Mesenchymal stem cell (in vitro differentiated cells and primary cell): ENCODE measurements at regions not wholly inside any gene's neighbourhood (a gene's known extent, or its start where the extent isn't known, plus 50 kb on each side); places are given as distances from the start of the nearest gene placed in this dataset.

ENCODE experiments used
- DNase-seq: peaks from one replicate; pipeline ENCODE4 v3.0.0-alpha.2; 2013
- H2AFZ ChIP-seq: one replicate; pipeline ENCODE4 v1.6.1; 2013; ENCODE audit warnings: low read depth, mild to moderate bottlenecking, control low read depth, inconsistent platforms, low read length, moderate library complexity
- H2AK5ac ChIP-seq: 2 replicates; pipeline ENCODE4 v1.6.1; 2013; ENCODE audit warnings: low read length, moderate library complexity, mild to moderate bottlenecking, inconsistent platforms; ENCODE audit not compliant: severe bottlenecking
- H2BK120ac ChIP-seq: one replicate; pipeline ENCODE4 v1.6.1; 2013; ENCODE audit warnings: low read depth, mild to moderate bottlenecking, inconsistent platforms, low read length, moderate library complexity
- H2BK12ac ChIP-seq, 2 experiments: one replicate each; pipeline ENCODE4 v1.6.1; 2013; ENCODE audit warnings: inconsistent platforms in 2 of 2, low read length in 2 of 2, mild to moderate bottlenecking in 2 of 2, moderate library complexity in 2 of 2, control low read depth in 1 of 2
- H2BK15ac ChIP-seq: one replicate; pipeline ENCODE4 v1.6.1; 2013; ENCODE audit warnings: mild to moderate bottlenecking, low read depth, inconsistent platforms; ENCODE audit not compliant: poor library complexity, severe bottlenecking
- H2BK5ac ChIP-seq: 2 replicates; pipeline ENCODE4 v1.6.1; 2013; ENCODE audit warnings: low read depth, mild to moderate bottlenecking, low read length, control low read depth, inconsistent platforms; ENCODE audit not compliant: poor library complexity, severe bottlenecking
- H3K14ac ChIP-seq, 2 experiments: one replicate each; pipeline ENCODE4 v1.6.1; 2013; ENCODE audit warnings: inconsistent platforms in 2 of 2, low read length in 2 of 2, control low read depth in 1 of 2, mild to moderate bottlenecking in 1 of 2, moderate library complexity in 1 of 2
- H3K18ac ChIP-seq, 2 experiments: one replicate each; pipeline ENCODE4 v1.6.1; 2013; ENCODE audit warnings: inconsistent platforms in 2 of 2, low read length in 2 of 2, control low read depth in 1 of 2, low read depth in 1 of 2, mild to moderate bottlenecking in 1 of 2
- H3K23ac ChIP-seq, 2 experiments: one replicate each; pipeline ENCODE4 v1.6.1; 2013; ENCODE audit warnings: inconsistent platforms in 2 of 2, low read length in 2 of 2, mild to moderate bottlenecking in 2 of 2, moderate library complexity in 2 of 2, control low read depth in 1 of 2
- H3K27ac ChIP-seq: 2 replicates; pipeline ENCODE4 v1.5.1; 2013; ENCODE audit warnings: mild to moderate bottlenecking, moderate library complexity, low read length, control low read depth, inconsistent platforms; ENCODE audit not compliant: poor library complexity, severe bottlenecking
- H3K27me3 ChIP-seq, 2 experiments: 2 replicates each; pipeline versions ENCODE4 v1.6.1 to v1.7.0; 2013; ENCODE audit warnings: low read length in 2 of 2, mild to moderate bottlenecking in 2 of 2, moderate library complexity in 2 of 2, control low read depth in 1 of 2, inconsistent platforms in 1 of 2; ENCODE audit not compliant: control insufficient read depth in 1 of 2, insufficient read depth in 1 of 2
- H3K36me3 ChIP-seq, 2 experiments: 2 replicates each; pipeline versions ENCODE4 v1.6.1 to v1.7.0; 2013; ENCODE audit warnings: low read length in 2 of 2, control low read depth in 1 of 2, inconsistent platforms in 1 of 2, low read depth in 1 of 2, mild to moderate bottlenecking in 1 of 2; ENCODE audit not compliant: insufficient read depth in 2 of 2, control insufficient read depth in 1 of 2
- H3K4ac ChIP-seq, 2 experiments: one replicate each; pipeline ENCODE4 v1.6.1; 2013; ENCODE audit warnings: inconsistent platforms in 2 of 2, low read length in 2 of 2, mild to moderate bottlenecking in 2 of 2, moderate library complexity in 2 of 2, control low read depth in 1 of 2, low read depth in 1 of 2
- H3K4me1 ChIP-seq: 2 replicates; pipeline ENCODE4 v1.6.1; 2013; ENCODE audit warnings: low read depth, low read length, control low read depth; ENCODE audit not compliant: control insufficient read depth, insufficient read depth
- H3K4me2 ChIP-seq: 2 replicates; pipeline ENCODE4 v1.6.1; 2013; ENCODE audit warnings: low read length, mild to moderate bottlenecking, inconsistent platforms; ENCODE audit not compliant: poor library complexity, severe bottlenecking
- H3K4me3 ChIP-seq, 2 experiments: 2 replicates each; pipeline versions ENCODE4 v1.5.1 to v1.7.0; 2013; ENCODE audit warnings: low read length in 2 of 2, mild to moderate bottlenecking in 2 of 2, control low read depth in 1 of 2, low read depth in 1 of 2; ENCODE audit not compliant: insufficient read depth in 1 of 2
- H3K79me1 ChIP-seq: replicated peaks from 2 replicates; pipeline ENCODE4 v1.6.1; 2013; ENCODE audit warnings: mild to moderate bottlenecking, control low read depth, low read length, inconsistent platforms; ENCODE audit not compliant: poor library complexity, severe bottlenecking
- H3K9ac ChIP-seq: 2 replicates; pipeline ENCODE4 v1.7.0; 2013; ENCODE audit warnings: mild to moderate bottlenecking, low read length, moderate library complexity
- H3K9me3 ChIP-seq: 2 replicates; pipeline ENCODE4 v1.7.0; 2013; ENCODE audit warnings: mild to moderate bottlenecking, low read length; ENCODE audit not compliant: control insufficient read depth
- H4K8ac ChIP-seq: one replicate; pipeline ENCODE4 v1.6.1; 2013; ENCODE audit warnings: inconsistent platforms, mild to moderate bottlenecking, low read length, moderate library complexity
- H4K91ac ChIP-seq: one replicate; pipeline ENCODE4 v1.6.1; 2013; ENCODE audit warnings: mild to moderate bottlenecking, low read length, inconsistent platforms
- WGBS: methylation state at CpG from one replicate; pipeline ENCODE4 v1.1.7; 2013; ENCODE audit warnings: mixed read lengths; 5-methylcytosine and 5-hydroxymethylcytosine counted together

DNA sequence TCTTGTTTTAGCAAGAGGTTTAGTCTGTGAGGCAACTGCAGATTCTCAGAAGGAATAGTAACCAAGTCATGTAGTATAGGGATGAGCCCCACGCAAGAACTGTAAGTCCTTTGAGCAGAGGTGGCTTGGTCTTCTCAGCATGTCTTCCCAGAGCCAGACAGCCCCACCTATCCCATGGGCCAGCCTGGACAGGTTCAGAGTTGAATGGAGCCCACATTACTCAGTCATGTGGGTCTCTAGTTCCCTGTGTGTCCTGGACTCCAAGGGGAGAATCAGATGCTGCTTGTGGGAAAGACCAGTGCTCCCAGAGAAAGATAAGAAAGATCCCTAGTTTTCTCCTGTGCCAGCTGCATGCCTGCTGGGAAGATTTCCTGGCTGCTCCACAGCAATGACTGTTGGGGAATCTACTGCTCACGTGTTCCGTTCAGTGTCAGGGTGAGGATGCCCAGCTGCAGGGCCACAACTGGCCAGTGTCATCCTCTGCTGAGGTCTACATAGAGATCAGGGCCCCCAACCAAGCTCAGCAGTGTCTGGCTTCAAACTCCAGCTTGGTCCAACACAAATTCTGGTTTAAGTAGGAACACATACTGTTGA lies 66.9 kb upstream of the UNC5B start:
- H3K4me1 ChIP-seq, result no peaks in the 10 kb centered on the region
- H2BK120ac ChIP-seq, result no peak overlapping the region
- H3K18ac ChIP-seq, result no peak overlapping the region
- H3K23ac ChIP-seq, result no peak overlapping the region
- no peaks in the 10 kb centered on the region for H3K36me3 ChIP-seq
- no peak overlapping the region for H2AFZ ChIP-seq
- no peak overlapping the region for H2BK12ac ChIP-seq
- no peak overlapping the region for H4K91ac ChIP-seq
- no peaks in the 10 kb centered on the region for H3K9me3 ChIP-seq
- 88% methylated on average over 3 of the region's 3 CpGs for WGBS
- H3K4ac ChIP-seq, result no peak overlapping the region
- no peak for DNase-seq
- no peak overlapping the region for H2BK15ac ChIP-seq
- no peak overlapping the region for H3K14ac ChIP-seq
- H3K9ac ChIP-seq, result no peak overlapping the region
- no peak overlapping the region for H3K4me2 ChIP-seq
- H3K79me1 ChIP-seq, result no peaks in the 10 kb centered on the region
- H2BK5ac ChIP-seq, result no peak overlapping the region
- no peak overlapping the region for H3K4me3 ChIP-seq
- H4K8ac ChIP-seq, result no peak overlapping the region
- H2AK5ac ChIP-seq, result no peak overlapping the region
- H3K27ac ChIP-seq, result no peak overlapping the region
- peaks cover 83 to 86% of the 10 kb centered on the region in 2 experiments for H3K27me3 ChIP-seq

DNA sequence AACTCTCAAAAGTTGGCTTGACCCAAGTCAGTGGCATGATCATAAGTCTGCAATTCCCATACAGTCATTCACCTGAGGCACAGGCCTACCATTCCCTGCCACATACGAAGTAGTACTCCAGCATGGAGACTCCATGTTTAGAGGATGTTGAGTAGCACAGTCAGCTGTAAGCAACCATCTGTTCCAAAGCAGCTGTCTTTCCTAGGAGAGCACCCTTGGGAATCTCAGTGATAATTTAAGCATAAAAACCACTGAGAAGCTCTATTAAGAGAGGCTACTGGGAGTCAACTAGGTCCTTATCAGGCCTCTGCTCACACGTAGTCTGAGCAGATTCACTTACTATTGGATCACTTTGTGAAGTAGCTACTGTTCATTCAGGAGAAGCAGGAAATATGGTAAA lies 61.6 kb upstream of the UNC5B start:
- no peak overlapping the region for H2AK5ac ChIP-seq
- H3K27ac ChIP-seq, result no peak overlapping the region
- no peaks in the 10 kb centered on the region for H3K4me1 ChIP-seq
- no peaks in the 10 kb centered on the region for H3K79me1 ChIP-seq
- H3K4ac ChIP-seq, result no peak overlapping the region
- no peak overlapping the region for H4K8ac ChIP-seq
- 63% methylated on average over 2 of the region's 2 CpGs for WGBS
- H2BK15ac ChIP-seq, result no peak overlapping the region
- peaks cover 63 to 72% of the 10 kb centered on the region in 2 experiments for H3K27me3 ChIP-seq
- no peak overlapping the region for H4K91ac ChIP-seq
- no peaks in the 10 kb centered on the region for H3K36me3 ChIP-seq
- no peak overlapping the region for H2BK120ac ChIP-seq
- H3K18ac ChIP-seq, result no peak overlapping the region
- no peak overlapping the region for H3K23ac ChIP-seq
- no peak overlapping the region for H3K4me3 ChIP-seq
- no peak for DNase-seq
- no peak overlapping the region for H2BK12ac ChIP-seq
- no peak overlapping the region for H3K14ac ChIP-seq
- H3K9ac ChIP-seq, result no peak overlapping the region
- no peak overlapping the region for H2AFZ ChIP-seq
- no peaks in the 10 kb centered on the region for H3K9me3 ChIP-seq
- H3K4me2 ChIP-seq, result no peak overlapping the region
- H2BK5ac ChIP-seq, result no peak overlapping the region

DNA sequence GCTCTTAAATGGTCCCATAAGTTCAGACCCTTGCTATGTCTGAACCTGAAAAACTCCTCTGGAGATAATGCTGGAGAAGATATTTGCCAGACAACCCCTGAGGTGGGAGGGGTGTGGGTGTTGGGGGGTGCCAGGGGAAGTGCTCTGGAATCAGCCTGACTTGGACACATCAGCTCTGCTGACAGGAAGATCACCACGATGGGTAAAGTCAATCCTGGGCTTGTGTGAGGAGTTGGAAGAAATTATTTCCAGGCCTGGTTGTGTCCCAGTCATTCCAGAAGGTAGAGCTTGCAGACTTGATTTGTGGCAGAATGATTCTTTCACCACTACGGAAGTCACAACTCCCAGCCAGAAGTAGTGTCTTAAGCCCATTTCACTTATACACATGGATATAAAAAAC lies 60.3 kb upstream of the UNC5B start:
- Histone ChIP-seq H3K4me3 (no peak overlapping the region), H2BK15ac (no peak overlapping the region), H3K4me2 (no peak overlapping the region), H3K9ac (no peak overlapping the region), H2AK5ac (no peak overlapping the region), H2BK5ac (no peak overlapping the region), H3K14ac (no peak overlapping the region), H3K36me3 (no peaks in the 10 kb centered on the region), H3K18ac (no peak overlapping the region), H2AFZ (no peak overlapping the region), H2BK12ac (no peak overlapping the region), H4K91ac (no peak overlapping the region), H4K8ac (no peak overlapping the region), H3K9me3 (no peaks in the 10 kb centered on the region), H3K4ac (no peak overlapping the region), H3K27ac (no peak overlapping the region), H3K79me1 (no peaks in the 10 kb centered on the region), H3K27me3 (peaks cover 51 to 64% of the 10 kb centered on the region in 2 experiments), H3K23ac (no peak overlapping the region), H3K4me1 (no peaks in the 10 kb centered on the region), H2BK120ac (no peak overlapping the region)
- DNase-seq, result no peak
- 33% methylated on average over 1 of the region's 2 CpGs for WGBS

GRCh38 chr10:71156436-71156835 lies 55.9 kb upstream of the UNC5B start:
- no peak overlapping the region for H3K14ac ChIP-seq
- DNase-seq, result peak; percentile 19
- H2AFZ ChIP-seq, result no peak overlapping the region
- H2BK5ac ChIP-seq, result no peak overlapping the region
- no peak overlapping the region for H2BK12ac ChIP-seq
- H3K4me1 ChIP-seq, result no peaks in the 10 kb centered on the region
- H3K23ac ChIP-seq, result no peak overlapping the region
- H3K4ac ChIP-seq, result no peak overlapping the region
- H2BK15ac ChIP-seq, result no peak overlapping the region
- no peak overlapping the region for H3K9ac ChIP-seq
- peaks cover 25 to 61% of the 10 kb centered on the region in 2 experiments for H3K27me3 ChIP-seq
- no peak overlapping the region for H3K4me2 ChIP-seq
- 59% methylated on average over 2 of the region's 2 CpGs for WGBS
- H2BK120ac ChIP-seq, result no peak overlapping the region
- no peak overlapping the region for H3K18ac ChIP-seq
- no peak overlapping the region for H4K91ac ChIP-seq
- H3K9me3 ChIP-seq, result peaks cover 2% of the 10 kb centered on the region
- H4K8ac ChIP-seq, result no peak overlapping the region
- no peak overlapping the region for H2AK5ac ChIP-seq
- no peaks in the 10 kb centered on the region for H3K36me3 ChIP-seq
- no peak overlapping the region for H3K27ac ChIP-seq
- H3K79me1 ChIP-seq, result no peaks in the 10 kb centered on the region
- no peak overlapping the region for H3K4me3 ChIP-seq
